WI38 (cell line): ENCODE measurements at regions not wholly inside any gene's neighbourhood (a gene's known extent, or its start where the extent isn't known, plus 50 kb on each side); places are given as distances from the start of the nearest gene placed in this dataset.

Source experiments
- H3K4me3 ChIP-seq: 2 replicates; pipeline ENCODE4 v1.5.1; 2011; ENCODE audit warnings: low read depth, mild to moderate bottlenecking, control low read depth, low read length
- TF ChIP-seq, protein P1 (sequence below): IDR thresholded peaks from 2 replicates; pipeline ENCODE4 v1.5.1; 2012; ENCODE audit warnings: low read depth, mild to moderate bottlenecking, control low read depth, low read length

DNA sequence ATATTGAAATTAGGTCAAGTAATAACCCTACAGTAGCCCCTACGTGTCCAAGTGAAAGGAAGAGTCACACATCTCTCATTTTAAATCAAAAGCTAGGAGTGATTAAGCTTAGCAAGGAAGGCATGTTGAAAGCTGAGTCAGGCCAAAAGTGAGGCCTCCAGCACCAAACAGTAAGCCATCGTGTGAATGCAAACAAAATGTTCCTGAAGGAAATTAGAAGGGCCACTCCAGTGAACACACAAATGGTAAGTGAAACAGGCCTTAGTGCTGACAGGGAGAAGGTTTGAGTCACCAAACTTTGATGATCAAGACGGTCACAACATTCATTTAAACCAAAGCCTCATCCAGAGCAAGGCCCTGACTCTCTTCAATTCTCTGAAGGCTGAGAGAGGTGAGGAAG, 127.2 kb downstream of the SHANK2 start:
- no peak overlapping the region for H3K4me3 ChIP-seq
- TF ChIP-seq, protein P1, sequence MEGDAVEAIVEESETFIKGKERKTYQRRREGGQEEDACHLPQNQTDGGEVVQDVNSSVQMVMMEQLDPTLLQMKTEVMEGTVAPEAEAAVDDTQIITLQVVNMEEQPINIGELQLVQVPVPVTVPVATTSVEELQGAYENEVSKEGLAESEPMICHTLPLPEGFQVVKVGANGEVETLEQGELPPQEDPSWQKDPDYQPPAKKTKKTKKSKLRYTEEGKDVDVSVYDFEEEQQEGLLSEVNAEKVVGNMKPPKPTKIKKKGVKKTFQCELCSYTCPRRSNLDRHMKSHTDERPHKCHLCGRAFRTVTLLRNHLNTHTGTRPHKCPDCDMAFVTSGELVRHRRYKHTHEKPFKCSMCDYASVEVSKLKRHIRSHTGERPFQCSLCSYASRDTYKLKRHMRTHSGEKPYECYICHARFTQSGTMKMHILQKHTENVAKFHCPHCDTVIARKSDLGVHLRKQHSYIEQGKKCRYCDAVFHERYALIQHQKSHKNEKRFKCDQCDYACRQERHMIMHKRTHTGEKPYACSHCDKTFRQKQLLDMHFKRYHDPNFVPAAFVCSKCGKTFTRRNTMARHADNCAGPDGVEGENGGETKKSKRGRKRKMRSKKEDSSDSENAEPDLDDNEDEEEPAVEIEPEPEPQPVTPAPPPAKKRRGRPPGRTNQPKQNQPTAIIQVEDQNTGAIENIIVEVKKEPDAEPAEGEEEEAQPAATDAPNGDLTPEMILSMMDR, result no peak

DNA sequence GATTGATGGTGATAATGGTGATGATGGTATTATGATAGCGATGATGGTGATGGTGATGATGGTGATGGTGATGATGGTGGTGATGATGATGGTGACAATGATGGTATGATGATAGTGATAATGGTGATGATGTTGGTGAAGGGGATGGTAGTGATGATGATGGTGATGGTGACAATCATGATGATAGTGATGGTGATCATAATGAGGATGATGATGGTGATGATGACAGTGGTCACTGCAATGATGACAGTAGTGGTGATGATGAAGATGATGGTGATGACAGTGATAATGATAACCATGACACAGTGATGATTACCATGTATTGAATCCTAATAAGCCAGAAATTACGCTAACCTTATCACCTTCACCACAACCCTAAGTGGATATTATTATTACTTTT, 128.2 kb downstream of the SHANK2 start:
- TF ChIP-seq, protein P1, result no peak
- no peak overlapping the region for H3K4me3 ChIP-seq

DNA sequence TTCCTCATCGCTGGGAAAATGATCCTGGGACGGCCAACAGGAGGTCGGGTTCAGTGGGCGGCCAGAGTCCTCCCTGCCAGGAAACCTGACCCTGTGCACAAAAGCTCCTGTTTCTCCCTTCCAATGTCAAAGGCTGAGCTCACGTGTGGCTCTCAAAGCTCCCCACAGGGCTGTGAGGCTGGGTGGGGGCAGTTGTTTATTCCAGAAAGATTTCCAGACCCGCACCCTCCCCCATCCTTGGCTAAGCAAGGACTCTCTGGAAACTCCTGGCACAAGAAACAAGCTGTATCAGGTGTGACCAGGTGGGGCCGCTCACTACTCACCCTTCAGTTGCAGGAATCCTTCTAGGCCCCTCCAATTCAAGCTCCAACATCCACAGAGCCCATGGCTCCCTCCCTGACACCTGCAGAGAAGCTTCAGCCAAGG, 131.9 kb downstream of the SHANK2 start:
- TF ChIP-seq, protein P1, result 0 out of 2 replicates have a peak, but pooled peaks have one; percentile 28
- no peak overlapping the region for H3K4me3 ChIP-seq

DNA sequence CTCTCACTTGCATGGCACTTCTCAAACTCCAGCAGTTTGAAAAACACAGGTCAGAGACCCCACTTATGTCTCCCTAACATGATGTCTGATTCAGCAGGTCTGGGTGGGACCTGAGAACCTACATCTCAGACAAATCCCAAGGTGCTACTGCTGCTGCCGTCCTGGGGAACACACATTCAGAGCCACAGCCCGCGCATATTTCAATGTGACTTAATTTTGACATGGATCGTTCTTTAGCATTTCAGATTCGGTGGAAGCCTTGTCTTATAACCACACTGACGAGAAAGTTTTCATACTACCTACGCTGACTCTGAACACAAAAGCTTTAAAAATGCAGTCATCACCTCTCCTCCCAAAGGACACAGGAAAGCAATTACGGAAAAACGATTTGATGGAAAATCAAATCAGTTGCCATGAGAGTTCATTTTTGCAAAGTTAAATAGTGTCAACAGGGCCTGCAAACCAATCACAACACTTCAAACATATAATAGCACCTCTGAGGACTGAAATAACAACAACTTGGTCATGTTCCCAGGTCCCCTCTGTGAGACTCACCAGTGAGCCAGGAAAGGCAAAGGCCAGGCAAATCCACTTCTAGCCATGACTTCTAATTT, 132.6 kb downstream of the SHANK2 start:
- TF ChIP-seq, protein P1, result no peak
- H3K4me3 ChIP-seq, result no peak overlapping the region

DNA sequence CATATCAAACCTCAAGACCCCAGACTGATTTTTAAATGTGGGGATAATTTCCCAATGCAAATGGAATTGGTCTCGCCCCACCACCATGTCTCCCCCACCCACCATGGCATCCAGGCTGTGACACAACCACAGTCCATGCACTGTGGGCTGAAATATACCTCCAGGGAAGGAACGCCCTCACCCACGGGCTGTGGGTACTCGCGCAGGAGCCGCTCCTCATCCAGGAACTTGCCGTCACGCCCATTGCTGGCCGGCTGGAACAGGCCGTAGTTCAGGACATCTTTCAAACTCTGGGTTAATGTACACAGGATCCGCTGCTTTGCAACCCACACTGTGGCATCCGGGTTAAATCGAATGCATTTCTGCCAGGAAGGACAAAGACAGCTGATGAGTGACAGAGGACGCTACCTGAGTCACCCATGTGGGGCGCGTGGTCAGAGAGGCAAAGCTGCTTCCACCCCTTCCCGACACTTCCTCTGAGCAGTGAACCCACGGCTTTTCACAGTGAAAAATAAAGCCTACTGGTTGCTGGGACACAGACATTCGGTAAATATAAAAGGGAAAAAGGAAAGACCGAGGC, 133.6 kb downstream of the SHANK2 start:
- H3K4me3 ChIP-seq, result no peak overlapping the region
- TF ChIP-seq, protein P1, result no peak

DNA sequence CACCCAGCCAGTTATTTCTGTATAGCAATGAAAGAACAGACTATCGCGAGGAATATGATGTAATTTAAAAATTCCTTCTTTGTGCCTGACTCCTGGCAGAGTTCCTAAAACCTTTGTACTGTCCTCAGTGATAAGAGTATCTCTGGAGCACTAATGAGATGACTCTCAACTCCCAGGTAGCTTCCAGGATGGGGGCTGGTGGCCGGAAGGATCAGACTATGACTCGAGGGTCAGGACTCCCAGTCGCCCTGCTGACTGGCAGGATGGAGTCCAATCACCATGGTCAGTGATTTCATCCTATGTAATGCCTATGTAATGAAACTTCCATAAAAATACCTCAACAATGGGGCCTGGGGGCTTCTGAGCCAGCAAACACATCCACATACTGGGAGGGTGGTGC, 135.1 kb downstream of the SHANK2 start:
- TF ChIP-seq, protein P1, result no peak

DNA sequence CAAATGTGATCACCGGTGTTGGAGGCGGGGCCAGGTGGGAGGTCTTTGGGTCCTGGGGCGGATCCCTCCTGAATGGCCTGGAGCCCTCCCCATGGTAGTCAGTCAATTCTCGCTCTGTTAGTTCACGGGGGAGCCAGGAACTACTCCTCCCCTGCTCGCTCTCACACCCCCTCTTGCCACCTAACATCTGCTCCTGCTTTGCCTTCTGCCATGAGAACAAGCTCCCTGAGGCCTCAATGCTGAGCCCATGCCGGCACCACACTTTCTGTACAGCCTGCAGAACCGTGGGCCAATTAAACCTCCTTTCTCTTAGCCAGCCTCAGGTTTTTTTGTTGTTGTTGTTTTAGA, 135.7 kb downstream of the SHANK2 start:
- no peak overlapping the region for H3K4me3 ChIP-seq

More for the DNA sequence above, 135.1 kb downstream of the SHANK2 start:
- H3K4me3 ChIP-seq, result no peak overlapping the region

More for the DNA sequence above, 135.7 kb downstream of the SHANK2 start:
- TF ChIP-seq, protein P1, result no peak
